ENCODE measurements at regions not wholly inside any gene's neighbourhood (a gene's known extent, or its start where the extent isn't known, plus 50 kb on each side); places are given as distances from the start of the nearest gene placed in this dataset.

DNA sequence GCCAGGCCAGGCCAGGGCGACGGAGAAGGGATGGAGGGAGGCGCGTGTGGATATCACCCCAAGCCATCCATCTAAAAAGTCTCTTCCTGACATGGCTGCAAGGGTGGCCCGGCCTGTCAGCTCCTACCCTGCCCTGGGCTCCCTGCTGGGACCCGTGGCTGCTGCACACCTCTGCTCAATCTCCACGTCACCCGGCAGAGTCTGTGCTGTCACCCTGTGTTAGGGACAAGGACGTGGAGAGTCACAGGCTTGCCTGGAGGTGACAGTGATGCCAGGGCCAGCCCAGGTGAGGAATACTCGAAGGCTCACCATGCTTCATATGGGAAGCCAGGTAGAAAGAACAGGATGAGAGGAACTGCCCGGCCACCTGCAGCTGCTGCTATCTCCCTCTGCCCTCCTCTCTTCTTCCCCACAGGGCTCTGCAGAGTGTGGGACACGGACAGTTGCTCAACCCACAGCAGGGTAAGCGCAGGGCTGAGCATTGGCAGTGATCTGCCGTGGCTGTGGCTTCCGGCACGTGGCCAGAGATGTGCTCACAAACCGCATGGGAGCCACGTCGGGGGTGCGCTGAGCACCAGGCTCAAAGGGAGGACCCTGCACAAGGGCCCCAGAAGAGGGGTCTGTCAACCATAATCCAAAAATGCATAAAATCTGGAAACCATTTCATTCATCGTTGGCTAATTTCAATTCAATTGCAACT is 214.3 kb downstream of the DLL1 start:
- no peak overlapping the region for H3K27ac ChIP-seq
- TF ChIP-seq ZFX (IDR thresholded peaks at IDR 0.05), result no peak
- TF ChIP-seq, protein P1, sequence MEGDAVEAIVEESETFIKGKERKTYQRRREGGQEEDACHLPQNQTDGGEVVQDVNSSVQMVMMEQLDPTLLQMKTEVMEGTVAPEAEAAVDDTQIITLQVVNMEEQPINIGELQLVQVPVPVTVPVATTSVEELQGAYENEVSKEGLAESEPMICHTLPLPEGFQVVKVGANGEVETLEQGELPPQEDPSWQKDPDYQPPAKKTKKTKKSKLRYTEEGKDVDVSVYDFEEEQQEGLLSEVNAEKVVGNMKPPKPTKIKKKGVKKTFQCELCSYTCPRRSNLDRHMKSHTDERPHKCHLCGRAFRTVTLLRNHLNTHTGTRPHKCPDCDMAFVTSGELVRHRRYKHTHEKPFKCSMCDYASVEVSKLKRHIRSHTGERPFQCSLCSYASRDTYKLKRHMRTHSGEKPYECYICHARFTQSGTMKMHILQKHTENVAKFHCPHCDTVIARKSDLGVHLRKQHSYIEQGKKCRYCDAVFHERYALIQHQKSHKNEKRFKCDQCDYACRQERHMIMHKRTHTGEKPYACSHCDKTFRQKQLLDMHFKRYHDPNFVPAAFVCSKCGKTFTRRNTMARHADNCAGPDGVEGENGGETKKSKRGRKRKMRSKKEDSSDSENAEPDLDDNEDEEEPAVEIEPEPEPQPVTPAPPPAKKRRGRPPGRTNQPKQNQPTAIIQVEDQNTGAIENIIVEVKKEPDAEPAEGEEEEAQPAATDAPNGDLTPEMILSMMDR (conservative IDR thresholded peaks at IDR 0.05), result no peak

DNA sequence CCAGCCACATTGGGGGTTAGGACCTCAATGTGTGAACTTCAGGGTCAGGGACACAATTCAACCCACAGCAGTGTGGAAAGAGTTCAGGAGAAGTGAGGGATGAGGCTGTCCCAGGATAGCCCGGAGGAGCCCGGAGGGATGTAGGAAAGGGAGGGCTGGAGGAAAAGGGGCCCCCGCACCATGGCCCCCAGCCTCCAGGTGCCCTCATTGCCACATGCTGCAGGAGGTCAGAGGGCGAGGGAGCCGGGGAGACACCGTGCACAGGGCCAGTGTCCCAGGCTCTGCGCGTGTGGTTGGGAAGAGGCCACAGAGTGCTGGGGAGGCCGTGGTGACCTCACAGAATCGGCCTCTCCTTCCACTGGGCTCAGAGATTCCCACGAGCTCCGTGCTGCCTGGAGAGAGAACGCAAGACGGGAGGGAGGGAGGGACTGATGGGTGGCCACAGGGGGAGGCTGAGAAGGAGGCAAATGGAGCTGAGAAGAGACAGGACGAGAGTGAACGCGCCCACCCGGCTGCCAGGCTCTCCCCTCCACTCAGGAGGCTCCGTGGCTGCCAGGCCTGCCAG is 215.1 kb downstream of the DLL1 start:
- TF ChIP-seq, protein P1 (conservative IDR thresholded peaks at IDR 0.05), result no peak
- TF ChIP-seq ZFX (IDR thresholded peaks at IDR 0.05), result no peak
- no peak overlapping the region for H3K27ac ChIP-seq

DNA sequence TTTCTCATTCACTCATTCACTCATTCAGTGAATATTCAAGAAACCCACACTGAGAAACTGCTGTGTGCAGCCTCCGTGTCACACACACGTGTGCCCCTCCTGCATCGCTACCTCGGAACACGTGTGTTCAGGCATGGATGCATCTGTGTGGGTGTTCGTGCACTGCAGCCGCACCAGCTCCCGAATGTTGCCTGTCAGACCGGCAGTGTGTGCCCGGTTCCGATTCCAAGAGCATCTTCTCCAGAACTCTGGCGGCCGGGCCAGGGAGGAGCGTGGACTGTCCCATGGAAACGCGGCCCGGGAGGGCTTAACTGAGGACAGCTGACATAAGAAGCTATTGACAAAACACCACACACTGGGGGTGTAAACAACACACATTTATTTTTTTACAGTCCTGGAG is 216.0 kb downstream of the DLL1 start:
- no peak overlapping the region for H3K27ac ChIP-seq
- TF ChIP-seq ZFX (IDR thresholded peaks at IDR 0.05), result no peak
- TF ChIP-seq, protein P1 (conservative IDR thresholded peaks at IDR 0.05), result no peak

GRCh38 chr6:170074435-170074834 is 216.4 kb downstream of the DLL1 start:
- no peak overlapping the region for H3K27ac ChIP-seq
- TF ChIP-seq, protein P1 (conservative IDR thresholded peaks at IDR 0.05), result no peak
- no peak for TF ChIP-seq ZFX (IDR thresholded peaks at IDR 0.05)

GRCh38 chr6:170073846-170074245 is 217.0 kb downstream of the DLL1 start:
- H3K27ac ChIP-seq, result no peak overlapping the region
- no peak for TF ChIP-seq ZFX (IDR thresholded peaks at IDR 0.05)
- TF ChIP-seq, protein P1 (conservative IDR thresholded peaks at IDR 0.05), result no peak

DNA sequence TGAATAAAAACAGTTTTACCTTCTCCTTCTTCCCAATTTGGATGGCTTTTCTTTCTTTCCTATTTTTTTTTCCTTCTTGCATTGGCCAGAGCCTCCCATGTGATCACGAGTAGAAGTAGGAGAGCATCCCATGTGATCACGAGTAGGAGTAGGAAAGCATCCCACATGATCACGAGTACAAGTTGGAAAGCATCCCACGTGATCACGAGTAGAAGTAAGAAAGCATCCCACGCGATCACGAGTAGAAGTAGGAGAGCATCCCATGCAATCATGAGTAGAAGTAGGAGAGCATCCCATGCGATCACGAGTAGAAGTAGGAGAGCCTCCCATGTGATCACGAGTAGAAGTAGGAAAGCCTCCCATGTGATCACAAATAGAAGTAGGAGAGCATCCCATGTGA is 218.6 kb downstream of the DLL1 start:
- no peak overlapping the region for H3K27ac ChIP-seq
- TF ChIP-seq, protein P1 (conservative IDR thresholded peaks at IDR 0.05), result no peak
- TF ChIP-seq ZFX (IDR thresholded peaks at IDR 0.05), result no peak

GRCh38 chr6:170069611-170070010 is 221.3 kb downstream of the DLL1 start:
- no peak overlapping the region for H3K27ac ChIP-seq
- TF ChIP-seq ZFX (IDR thresholded peaks at IDR 0.05), result no peak
- TF ChIP-seq, protein P1 (conservative IDR thresholded peaks at IDR 0.05), result no peak

All from C4-2B (cell line).